B cell (primary cell): ENCODE measurements at regions not wholly inside any gene's neighbourhood (a gene's known extent, or its start where the extent isn't known, plus 50 kb on each side); places are given as distances from the start of the nearest gene placed in this dataset.

Experiments used
- ATAC-seq: fragments of 200-7000 bp; cut with Tn5 transposase; one replicate; pipeline ENCODE4 v1.10.0; 2021; ENCODE audit warnings: low read depth, mild to moderate bottlenecking, moderate number of reproducible peaks, moderate library complexity
- CTCF ChIA-PET: fragments of 350-600 bp; sonication (Branson Sonifier 250); formaldehyde crosslinking; loops from one replicate; lab custom pipeline; 2021; ENCODE audit warnings: antibody characterized with exemption, inconsistent platforms; lab: Charles Lee
- POLR2A ChIA-PET: fragments of 350-600 bp; sonication (Branson Sonifier 250); formaldehyde crosslinking; loops from one replicate; lab custom pipeline; 2021; ENCODE audit warnings: antibody characterized with exemption; lab: Charles Lee
- DNase-seq: peaks from one replicate; pipeline ENCODE4 v3.0.0; 2013
- H2AFZ ChIP-seq: 2 replicates; pipeline ENCODE4 v1.6.1; 2012; ENCODE audit warnings: mild to moderate bottlenecking, low read depth, low read length; ENCODE audit not compliant: insufficient read depth, poor library complexity, severe bottlenecking
- H3K27ac ChIP-seq, 2 donors: 1 replicate in 1 of 2; 2 replicates in 1 of 2; pipeline ENCODE4 v1.5.1; 2012 to 2013; ENCODE audit warnings: low read length in 2 of 2, mild to moderate bottlenecking in 2 of 2, moderate library complexity in 1 of 2
- H3K27me3 ChIP-seq, 4 experiments: fragments of 200-600 bp in 1 of 4; sonication (generic) in 1 of 4; replicated peaks in 1 of 4; 1 replicate in 2 of 4; 2 replicates in 2 of 4; pipeline versions ENCODE4 v1.6.1 to v1.7.0; 2013 to 2016; ENCODE audit warnings: low read length in 3 of 4, mild to moderate bottlenecking in 2 of 4, mixed read lengths in 1 of 4, moderate library complexity in 1 of 4; ENCODE audit not compliant: insufficient read depth in 4 of 4, control insufficient read depth in 3 of 4; ENCODE audit errors: control extremely low read depth in 1 of 4
- H3K36me3 ChIP-seq, 2 experiments: replicated peaks in 1 of 2; 1 replicate in 1 of 2; 2 replicates in 1 of 2; pipeline versions ENCODE4 v1.6.1 to v1.7.1; 2013; ENCODE audit warnings: low read length in 1 of 2; ENCODE audit not compliant: insufficient read depth in 2 of 2, control insufficient read depth in 1 of 2; ENCODE audit errors: control extremely low read depth in 1 of 2, extremely low read depth in 1 of 2
- H3K4me1 ChIP-seq, 2 donors: fragments of 200-600 bp in 1 of 2; sonication (generic) in 1 of 2; 1 replicate in 1 of 2; 2 replicates in 1 of 2; pipeline versions ENCODE4 v1.5.1 to v1.6.1; 2013 to 2017; ENCODE audit warnings: low read length in 2 of 2; ENCODE audit not compliant: control insufficient read depth in 2 of 2, insufficient read depth in 2 of 2
- H3K4me2 ChIP-seq: replicated peaks from 2 replicates; pipeline ENCODE3; 2012; ENCODE audit warnings: mild to moderate bottlenecking, low read depth, low read length; ENCODE audit not compliant: poor library complexity, severe bottlenecking
- H3K4me3 ChIP-seq, 5 experiments: fragments of 200-600 bp in 1 of 5; sonication (generic) in 1 of 5; 1 replicate in 3 of 5; 2 replicates in 2 of 5; pipeline versions ENCODE4 v1.5.1 to v1.7.0; 2011 to 2016; ENCODE audit warnings: low read length in 4 of 5, mild to moderate bottlenecking in 4 of 5, low read depth in 2 of 5, control low read depth in 1 of 5, moderate library complexity in 1 of 5; ENCODE audit not compliant: insufficient read depth in 1 of 5; ENCODE audit errors: control extremely low read depth in 1 of 5, extremely low read depth in 1 of 5
- H3K79me2 ChIP-seq: fragments of 200-600 bp; sonication (generic); one replicate; pipeline ENCODE4 v1.6.0; 2016; ENCODE audit warnings: low read length; ENCODE audit not compliant: control insufficient read depth, insufficient read depth
- H3K9ac ChIP-seq: fragments of 200-600 bp; sonication (generic); 2 replicates; pipeline ENCODE4 v1.6.1; 2017; ENCODE audit warnings: mild to moderate bottlenecking, low read length, moderate library complexity
- H3K9me3 ChIP-seq, 3 donors: one replicate each; pipeline versions ENCODE4 v1.6.1 to v1.7.1; 2013; ENCODE audit warnings: low read length in 2 of 3; ENCODE audit not compliant: control insufficient read depth in 2 of 3, insufficient read depth in 1 of 3; ENCODE audit errors: control extremely low read depth in 1 of 3
- H4K20me1 ChIP-seq: 2 replicates; pipeline ENCODE4 v1.6.0; 2012; ENCODE audit warnings: mild to moderate bottlenecking, low read length; ENCODE audit not compliant: insufficient read depth, control insufficient read depth, poor library complexity, severe bottlenecking
- H3K27ac Mint-ChIP-seq: one replicate; pipeline ENCODE4 v1.8.0; 2021; ENCODE audit warnings: mixed read lengths
- H3K27me3 Mint-ChIP-seq: one replicate; pipeline ENCODE4 v1.8.0; 2021; ENCODE audit warnings: mixed read lengths
- H3K4me1 Mint-ChIP-seq: one replicate; pipeline ENCODE4 v1.8.0; 2021; ENCODE audit warnings: mixed read lengths
- H3K4me3 Mint-ChIP-seq: one replicate; pipeline ENCODE4 v1.8.0; 2021; ENCODE audit warnings: mixed read lengths
- H3K9me3 Mint-ChIP-seq: one replicate; pipeline ENCODE4 v1.8.0; 2022; ENCODE audit warnings: mixed read lengths; ENCODE audit not compliant: insufficient read depth
- CTCF ChIP-seq: fragments of 200-600 bp; IDR thresholded peaks from one replicate; pipeline ENCODE4 v1.8.0; 2022; ENCODE audit warnings: antibody characterized with exemption, mild to moderate bottlenecking
- EZH2 ChIP-seq: IDR thresholded peaks from 2 replicates; pipeline ENCODE4 v1.6.1; 2012; ENCODE audit warnings: borderline replicate concordance, low read depth, mild to moderate bottlenecking, moderate library complexity, low read length; ENCODE audit not compliant: insufficient read depth, poor library complexity, severe bottlenecking
- WGBS: methylation state at CpG from one replicate; pipeline ENCODE4 v1.1.5; 2013; ENCODE audit warnings: missing lambda C conversion rate; ENCODE audit not compliant: insufficient coverage; 5-methylcytosine and 5-hydroxymethylcytosine counted together
- intact Hi-C: fragments of 100-400 bp; cut with micrococcal nuclease; formaldehyde crosslinking; loops from one replicate; pipeline ENCODE4 v1.10.0; 2022

- Histone ChIP-seq H3K27me3 (peaks cover 0 to 6% (median 0%) of the 10 kb centered on the region in 4 experiments), H3K36me3 (no peaks in the 10 kb centered on the region), H3K4me2 (no peak overlapping the region), H3K9me3 (no peaks in the 10 kb centered on the region), H3K9ac (no peak overlapping the region), H3K79me2 (no peaks in the 10 kb centered on the region), H3K27ac (no peak overlapping the region), H3K4me1 (no peaks in the 10 kb centered on the region), H2AFZ (no peak overlapping the region), H3K4me3 (no peak overlapping the region), H4K20me1 (no peaks in the 10 kb centered on the region)
- CTCF ChIA-PET, result interaction anchor here (1.1 kb wide), 1 partner anchor 10 kb away, joined by 3 read pairs; no protein-coding TSS in a partner anchor
- Mint-ChIP-seq H3K27me3 (peaks cover 21% of the 10 kb centered on the region), H3K27ac (no peak overlapping the region), H3K4me1 (no peaks in the 10 kb centered on the region), H3K9me3 (no peaks in the 10 kb centered on the region), H3K4me3 (no peak overlapping the region)
- DNase-seq (no peak), ATAC-seq (no peak)
- TF ChIP-seq CTCF (no peak), EZH2 (no peak)
- WGBS, result 59% methylated on average over 3 of the region's 4 CpGs
- intact Hi-C loops, result no loop called here
- POLR2A ChIA-PET, result no interaction called here
Measured at GRCh38 chr5:135124128-135124527, 90.1 kb upstream of the PITX1 start.

- no peaks in the 10 kb centered on the region for H3K4me1 Mint-ChIP-seq
- Histone ChIP-seq H3K4me3 (no peak overlapping the region), H2AFZ (no peak overlapping the region), H3K9me3 (no peaks in the 10 kb centered on the region), H3K9ac (no peak overlapping the region), H4K20me1 (no peaks in the 10 kb centered on the region), H3K36me3 (no peaks in the 10 kb centered on the region), H3K4me2 (no peak overlapping the region), H3K27ac (no peak overlapping the region), H3K27me3 (peaks cover 0 to 6% (median 0%) of the 10 kb centered on the region in 4 experiments), H3K4me1 (no peaks in the 10 kb centered on the region), H3K79me2 (no peaks in the 10 kb centered on the region)
- TF ChIP-seq CTCF (no peak), EZH2 (no peak)
- ChIA-PET CTCF (no interaction called here), POLR2A (no interaction called here)
- intact Hi-C loops, result no loop called here
- ATAC-seq (no peak), DNase-seq (no peak)
- no peaks in the 10 kb centered on the region for H3K9me3 Mint-ChIP-seq
- H3K27me3 Mint-ChIP-seq, result peaks cover 13% of the 10 kb centered on the region
- H3K27ac Mint-ChIP-seq, result no peak overlapping the region
- no peak overlapping the region for H3K4me3 Mint-ChIP-seq
- 50% methylated on average over 1 of the region's 1 CpG for WGBS
Measured at GRCh38 chr5:135122797-135123196, 88.8 kb upstream of the PITX1 start.
